NCI-H187 treated with DMSO at 0.1 percent for 48 hours (cell line): ENCODE measurements at regions not wholly inside any gene's neighbourhood (a gene's known extent, or its start where the extent isn't known, plus 50 kb on each side); places are given as distances from the start of the nearest gene placed in this dataset.
"Not testable (repeated sequence)": the region's sequence is repeated elsewhere in the genome, so short reads cannot be mapped to it uniquely, and the experiment has no call there.

Experiments
- DNase-seq: peaks from one replicate; lab custom pipeline; 2025; lab: John Stamatoyannopoulos, UW

- DNase-seq: no peak
Measured at GRCh38 chr1:182003953-182004586, 57.4 kb downstream of the ZNF648 start.

- DNase-seq: no peak
Measured at GRCh38 chr1:182003025-182003725, 58.3 kb downstream of the ZNF648 start.

DNA sequence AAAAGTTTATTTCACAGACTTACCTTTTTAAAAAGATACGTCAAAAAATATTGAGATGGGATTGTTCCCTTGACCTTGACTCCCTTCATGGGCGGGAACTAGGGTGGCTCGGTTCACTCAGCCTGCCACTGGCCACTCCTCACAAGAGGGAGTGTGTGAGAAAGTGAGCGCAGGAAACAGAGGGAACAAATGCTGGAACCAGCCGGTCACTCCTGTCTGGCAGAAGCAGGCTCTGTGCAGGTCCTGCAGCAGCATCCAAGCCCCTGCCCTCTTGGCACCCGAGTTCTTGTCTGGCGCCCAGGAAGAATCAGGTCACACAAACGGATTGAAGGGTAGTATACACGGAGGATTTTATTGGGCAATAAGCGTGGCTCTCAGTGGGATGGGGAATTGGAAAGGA lies 58.9 kb downstream of the ZNF648 start:
- DNase-seq: no peak

- no peak for DNase-seq
Measured at GRCh38 chr1:181998858-181999257, 62.7 kb downstream of the ZNF648 start.

GRCh38 chr1:181992072-181992471 lies 69.4 kb downstream of the ZNF648 start:
- DNase-seq: no peak

GRCh38 chr1:181990728-181991127 lies 70.8 kb downstream of the ZNF648 start:
- DNase-seq: no peak

GRCh38 chr1:181989261-181989920 lies 72.1 kb downstream of the ZNF648 start:
- DNase-seq: no peak

- DNase-seq: no peak
Measured at GRCh38 chr1:181987996-181988395, 73.5 kb downstream of the ZNF648 start.

- no peak for DNase-seq
Measured at GRCh38 chr1:181987334-181987895, 74.1 kb downstream of the ZNF648 start.

- no peak for DNase-seq
Measured at GRCh38 chr1:181986907-181987305, 74.6 kb downstream of the ZNF648 start.

- no peak for DNase-seq
Measured at GRCh38 chr1:181985936-181986906, 75.3 kb downstream of the ZNF648 start.

- DNase-seq: no peak
Measured at GRCh38 chr1:181985281-181985680, 76.2 kb downstream of the ZNF648 start.

DNA sequence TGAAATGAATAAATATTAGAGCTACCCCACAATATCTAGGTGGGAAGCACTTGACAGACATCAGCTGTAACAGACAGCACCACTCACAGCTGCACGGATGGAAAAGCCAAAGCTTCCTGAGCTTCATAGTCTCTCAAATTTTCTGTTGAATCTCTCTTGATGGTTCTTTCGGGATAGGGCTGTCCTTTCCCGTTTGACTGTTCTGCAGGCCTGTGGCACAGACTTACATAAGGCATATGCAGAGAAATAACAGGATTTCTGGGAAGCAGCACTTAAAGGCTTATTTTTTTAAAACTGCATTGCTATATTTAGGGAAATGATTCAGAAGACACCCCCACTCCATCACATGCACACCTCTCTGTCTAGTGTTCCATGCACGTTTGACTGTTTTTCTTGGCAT lies 77.5 kb downstream of the ZNF648 start:
- no peak for DNase-seq

GRCh38 chr1:181981821-181982220 lies 79.7 kb downstream of the ZNF648 start:
- no peak for DNase-seq

DNA sequence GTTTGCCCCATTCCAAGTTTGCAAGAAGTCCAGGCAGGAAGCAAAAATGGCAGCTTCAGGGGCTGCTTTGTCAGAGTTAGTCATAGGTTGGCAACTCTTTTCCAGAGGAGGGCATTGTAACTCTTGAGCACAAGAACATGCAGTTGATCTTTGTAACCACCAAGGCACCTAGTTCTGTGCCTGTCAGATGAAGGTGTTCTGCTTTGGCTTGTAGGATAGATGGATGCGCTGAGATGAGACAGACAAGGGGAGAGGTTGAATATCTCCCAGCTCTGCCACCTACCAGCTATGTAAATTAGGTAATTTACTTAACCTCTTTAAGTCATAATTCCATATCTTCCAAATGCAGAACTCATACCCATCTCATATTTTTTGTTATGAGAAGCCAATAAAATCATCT lies 89.3 kb downstream of the ZNF648 start:
- DNase-seq: no peak

- no peak for DNase-seq
Measured at GRCh38 chr1:181971424-181971823, 90.1 kb downstream of the ZNF648 start.

GRCh38 chr1:181969902-181970301 lies 91.6 kb downstream of the ZNF648 start:
- DNase-seq: no peak

DNA sequence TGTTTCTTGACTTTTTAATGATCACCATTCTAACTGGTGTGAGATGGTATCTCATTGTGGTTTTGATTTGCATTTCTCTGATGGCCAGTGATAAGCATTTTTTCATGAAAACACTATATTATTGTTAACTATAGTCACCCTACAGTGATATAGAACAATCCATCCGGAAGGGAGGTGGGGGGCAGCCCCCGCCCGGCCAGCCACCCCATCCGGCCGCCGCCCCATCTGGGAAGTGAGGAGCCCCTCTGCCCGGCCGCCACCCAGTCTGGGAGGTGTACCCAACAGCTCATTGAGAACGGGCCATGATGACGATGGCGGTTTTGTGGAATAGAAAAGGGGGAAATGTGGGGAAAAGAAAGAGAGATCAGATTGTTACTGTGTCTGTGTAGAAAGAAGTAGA lies 106.8 kb downstream of the ZNF648 start:
- DNase-seq: not testable (repeated sequence)

- not testable (repeated sequence) for DNase-seq
Measured at GRCh38 chr1:181954178-181954577, 107.3 kb downstream of the ZNF648 start.

- no peak for DNase-seq
Measured at GRCh38 chr1:181953596-181953995, 107.9 kb downstream of the ZNF648 start.

GRCh38 chr1:181951213-181951612 lies 110.3 kb downstream of the ZNF648 start:
- DNase-seq: no peak

DNA sequence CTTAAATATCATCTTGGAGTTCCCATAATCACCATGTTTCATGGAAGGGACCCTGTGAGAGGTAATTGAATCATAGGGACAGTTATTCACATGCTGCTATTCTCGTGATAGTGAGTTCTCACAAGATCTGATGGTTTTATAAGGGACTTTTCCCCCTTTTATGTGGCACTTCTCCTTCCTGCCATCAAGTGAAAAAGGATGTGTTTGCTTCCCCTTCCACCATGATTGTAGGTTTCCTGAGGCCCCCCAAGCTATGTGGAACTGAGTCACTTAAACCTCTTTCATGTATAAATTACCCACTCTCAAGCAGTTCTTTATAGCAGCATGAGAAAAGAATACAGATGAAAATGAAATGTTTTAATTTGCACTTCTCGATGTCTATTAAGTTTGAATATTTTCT lies 112.0 kb downstream of the ZNF648 start:
- no peak for DNase-seq
